ENCODE measurements at regions not wholly inside any gene's neighbourhood (a gene's known extent, or its start where the extent isn't known, plus 50 kb on each side); places are given as distances from the start of the nearest gene placed in this dataset.

DNA sequence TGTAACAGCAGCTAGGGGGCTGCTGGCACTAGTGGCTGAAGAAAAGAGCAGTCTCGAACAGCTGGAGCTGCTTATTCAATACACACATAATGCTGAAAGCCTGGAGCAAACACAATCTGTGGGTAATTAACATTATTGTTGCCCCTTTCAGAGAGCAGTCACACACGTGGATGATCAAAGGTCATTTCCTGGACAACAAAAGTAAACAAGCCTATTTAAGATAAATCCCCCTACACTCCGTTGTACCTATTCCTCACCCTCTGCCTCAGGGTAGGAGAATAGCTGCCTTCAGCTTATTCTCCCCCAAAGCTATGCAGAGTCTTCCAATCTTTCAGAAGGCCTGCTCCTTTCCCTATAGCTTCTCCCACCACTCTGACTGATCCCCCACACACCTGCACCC lies 803.9 kb downstream of the C4orf33 start:
- DNase-seq (ENCODE audit: insufficient read length, low spot score, missing footprints), result no peak
- H3K4me1 ChIP-seq (ENCODE audit: insufficient read depth, low read length), result no peaks in the 10 kb centered on the region
- H3K9me3 ChIP-seq (ENCODE audit: low read depth, low read length), result peaks cover 1% of the 10 kb centered on the region
- no peak overlapping the region for H3K4me3 ChIP-seq (ENCODE audit: insufficient read depth, low read length)
- H2AFZ ChIP-seq (ENCODE audit: low read length), result no peak overlapping the region
- H3K4me2 ChIP-seq (ENCODE audit: insufficient read depth, low read length), result no peak overlapping the region
- no peak for TF ChIP-seq CTCF (IDR thresholded peaks at IDR 0.05; ENCODE audit: extremely low read depth, low read depth, low read length)
- no peaks in the 10 kb centered on the region for H3K27me3 ChIP-seq (ENCODE audit: insufficient read depth, low read length)
- no peak overlapping the region for H3K27ac ChIP-seq (ENCODE audit: low read depth, low read length)
- H3K79me2 ChIP-seq (ENCODE audit: insufficient read depth, low read length), result no peaks in the 10 kb centered on the region
- no peaks in the 10 kb centered on the region for H3K36me3 ChIP-seq (ENCODE audit: insufficient read depth, low read length)
- H4K20me1 ChIP-seq (ENCODE audit: insufficient read depth, low read length), result no peaks in the 10 kb centered on the region

GRCh38 chr4:129900430-129900953 lies 804.5 kb downstream of the C4orf33 start:
- no peak for TF ChIP-seq CTCF (IDR thresholded peaks at IDR 0.05; ENCODE audit: extremely low read depth, low read depth, low read length)
- no peaks in the 10 kb centered on the region for H4K20me1 ChIP-seq (ENCODE audit: insufficient read depth, low read length)
- DNase-seq (ENCODE audit: insufficient read length, low spot score, missing footprints), result no peak
- peaks cover 1% of the 10 kb centered on the region for H3K9me3 ChIP-seq (ENCODE audit: low read depth, low read length)
- H3K36me3 ChIP-seq (ENCODE audit: insufficient read depth, low read length), result no peaks in the 10 kb centered on the region
- H3K4me2 ChIP-seq (ENCODE audit: insufficient read depth, low read length), result no peak overlapping the region
- H3K79me2 ChIP-seq (ENCODE audit: insufficient read depth, low read length), result no peaks in the 10 kb centered on the region
- no peaks in the 10 kb centered on the region for H3K27me3 ChIP-seq (ENCODE audit: insufficient read depth, low read length)
- no peak overlapping the region for H2AFZ ChIP-seq (ENCODE audit: low read length)
- H3K4me3 ChIP-seq (ENCODE audit: insufficient read depth, low read length), result no peak overlapping the region
- H3K27ac ChIP-seq (ENCODE audit: low read depth, low read length), result no peak overlapping the region
- H3K4me1 ChIP-seq (ENCODE audit: insufficient read depth, low read length), result no peaks in the 10 kb centered on the region

DNA sequence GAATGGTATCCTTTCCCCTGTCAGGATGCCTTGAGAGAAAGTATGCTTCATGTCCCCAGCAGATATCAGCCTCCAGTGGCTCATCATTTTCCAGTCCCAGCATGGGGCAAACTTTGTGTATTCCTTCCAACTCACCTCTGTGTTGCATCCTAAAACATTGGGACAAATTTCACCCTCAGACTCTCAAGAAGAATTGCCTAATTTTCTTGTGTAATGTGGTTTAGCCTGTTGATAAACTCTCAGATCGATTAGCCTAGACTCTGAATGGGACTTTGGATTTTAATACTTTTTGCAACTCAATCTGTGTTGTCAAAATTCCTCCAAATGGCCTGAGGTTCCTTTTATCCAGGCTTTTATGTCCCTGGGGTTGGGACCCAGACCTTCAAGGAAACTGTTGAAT lies 805.3 kb downstream of the C4orf33 start:
- Histone ChIP-seq H3K4me2 (ENCODE audit: insufficient read depth, low read length) (no peak overlapping the region), H3K36me3 (ENCODE audit: insufficient read depth, low read length) (no peaks in the 10 kb centered on the region), H3K4me3 (ENCODE audit: insufficient read depth, low read length) (no peak overlapping the region), H3K9me3 (ENCODE audit: low read depth, low read length) (peaks cover 1% of the 10 kb centered on the region), H4K20me1 (ENCODE audit: insufficient read depth, low read length) (no peaks in the 10 kb centered on the region), H3K4me1 (ENCODE audit: insufficient read depth, low read length) (no peaks in the 10 kb centered on the region), H2AFZ (ENCODE audit: low read length) (no peak overlapping the region), H3K27me3 (ENCODE audit: insufficient read depth, low read length) (no peaks in the 10 kb centered on the region), H3K27ac (ENCODE audit: low read depth, low read length) (no peak overlapping the region), H3K79me2 (ENCODE audit: insufficient read depth, low read length) (no peaks in the 10 kb centered on the region)
- no peak for DNase-seq (ENCODE audit: insufficient read length, low spot score, missing footprints)
- TF ChIP-seq CTCF (IDR thresholded peaks at IDR 0.05; ENCODE audit: extremely low read depth, low read depth, low read length), result no peak

DNA sequence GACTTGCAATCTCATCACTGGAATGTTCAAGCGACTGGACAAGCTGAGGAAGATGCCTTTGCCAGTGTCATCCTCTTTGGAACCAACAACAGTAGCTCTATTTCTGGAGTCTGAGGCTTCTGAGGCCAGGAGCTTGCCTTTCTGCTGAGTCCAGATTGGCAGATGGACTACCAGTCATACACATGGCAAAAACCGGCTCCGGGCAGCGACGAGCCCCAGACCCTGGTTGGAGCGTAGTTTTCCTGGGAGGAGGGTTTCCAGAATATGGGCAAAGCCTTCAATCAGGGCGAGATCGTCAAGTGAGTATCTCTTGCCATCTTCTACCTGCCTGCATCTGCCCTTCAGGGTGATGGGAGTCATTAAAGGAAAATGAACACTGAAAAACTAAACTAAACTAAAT lies 807.9 kb downstream of the C4orf33 start:
- Histone ChIP-seq H3K4me2 (ENCODE audit: insufficient read depth, low read length) (no peak overlapping the region), H3K4me3 (ENCODE audit: insufficient read depth, low read length) (no peak overlapping the region), H3K9me3 (ENCODE audit: low read depth, low read length) (peaks cover 1% of the 10 kb centered on the region), H3K27me3 (ENCODE audit: insufficient read depth, low read length) (no peaks in the 10 kb centered on the region), H3K27ac (ENCODE audit: low read depth, low read length) (no peak overlapping the region), H3K36me3 (ENCODE audit: insufficient read depth, low read length) (no peaks in the 10 kb centered on the region), H3K4me1 (ENCODE audit: insufficient read depth, low read length) (no peaks in the 10 kb centered on the region), H4K20me1 (ENCODE audit: insufficient read depth, low read length) (no peaks in the 10 kb centered on the region), H3K79me2 (ENCODE audit: insufficient read depth, low read length) (no peaks in the 10 kb centered on the region), H2AFZ (ENCODE audit: low read length) (no peak overlapping the region)
- no peak for DNase-seq (ENCODE audit: insufficient read length, low spot score, missing footprints)
- no peak for TF ChIP-seq CTCF (IDR thresholded peaks at IDR 0.05; ENCODE audit: extremely low read depth, low read depth, low read length)
